ENCODE measurements at regions not wholly inside any gene's neighbourhood (a gene's known extent, or its start where the extent isn't known, plus 50 kb on each side); places are given as distances from the start of the nearest gene placed in this dataset.

- 1 to 3% methylated on average over 12 of the region's 12 CpGs for WGBS, 2 experiments (ENCODE audit: low coverage in 1 of 2, low lambda C conversion rate in 2 of 2, missing lambda C conversion rate in 2 of 2)
- no peaks in the 10 kb centered on the region for H3F3A ChIP-seq (ENCODE audit: insufficient read depth)
- in situ Hi-C loops (cut with MboI), result loop anchor here (25.0 kb wide), 1 partner anchor 475 kb away; no protein-coding TSS in a partner anchor
Measured at GRCh38 chr9:87336914-87337333, 160.7 kb upstream of the DAPK1 start.

GRCh38 chr9:87337335-87338087, 160.2 kb upstream of the DAPK1 start:
- Histone ChIP-seq H3K9me2 (ENCODE audit: insufficient read depth) (no peaks in the 10 kb centered on the region), H3K4me1 (ENCODE audit: insufficient read depth) (peaks cover 9% of the 10 kb centered on the region), H3K9me3 (ENCODE audit: low read depth) (no peaks in the 10 kb centered on the region), H3K9ac (peak overlapping the region; percentile 8; the same call in 1 of the 2 replicates), H3K4me2 (ENCODE audit: unreplicated experiment) (peak overlapping the region; percentile 96), H3K36me3 (ENCODE audit: low read depth) (no peaks in the 10 kb centered on the region), H3K79me2 (ENCODE audit: insufficient read depth) (no peaks in the 10 kb centered on the region), H3K27ac (no peak overlapping the region), H3K4me3 (peak overlapping the region; percentile 68), H2AFZ (peak overlapping the region; percentile 63), H3F3A (ENCODE audit: insufficient read depth) (no peaks in the 10 kb centered on the region), H4K20me1 (ENCODE audit: insufficient read depth) (no peaks in the 10 kb centered on the region), H3K27me3 (replicated peaks; ENCODE audit: insufficient read depth) (peaks cover 3% of the 10 kb centered on the region)
- 5% methylated on average over 14 of the region's 14 CpGs for WGBS, 2 experiments (ENCODE audit: low coverage in 1 of 2, low lambda C conversion rate in 2 of 2, missing lambda C conversion rate in 2 of 2)
- in situ Hi-C loops (cut with MboI), result loop anchor here (25.0 kb wide), 1 partner anchor 475 kb away; no protein-coding TSS in a partner anchor
- no peak for TF ChIP-seq EZH2phosphoT487 (IDR thresholded peaks at IDR 0.05; ENCODE audit: insufficient read depth, low read depth)
- no peak for TF ChIP-seq EZH2 (IDR thresholded peaks at IDR 0.05; ENCODE audit: insufficient read depth, poor library complexity, severe bottlenecking)
- peak; percentile 28 for DNase-seq

More at GRCh38 chr9:87336914-87337333, 160.7 kb upstream of the DAPK1 start:
- Histone ChIP-seq H3K4me3 (peak overlapping the region; percentile 68), H3K9me2 (ENCODE audit: insufficient read depth) (no peaks in the 10 kb centered on the region), H3K36me3 (ENCODE audit: low read depth) (no peaks in the 10 kb centered on the region), H3K4me1 (ENCODE audit: insufficient read depth) (peaks cover 9% of the 10 kb centered on the region), H4K20me1 (ENCODE audit: insufficient read depth) (no peaks in the 10 kb centered on the region), H3K79me2 (ENCODE audit: insufficient read depth) (no peaks in the 10 kb centered on the region), H2AFZ (peak overlapping the region; percentile 63), H3K9me3 (ENCODE audit: low read depth) (no peaks in the 10 kb centered on the region), H3K27me3 (replicated peaks; ENCODE audit: insufficient read depth) (peaks cover 3% of the 10 kb centered on the region), H3K27ac (no peak overlapping the region), H3K9ac (peak overlapping the region; percentile 8; the same call in 1 of the 2 replicates), H3K4me2 (ENCODE audit: unreplicated experiment) (peak overlapping the region; percentile 96)
- peak; percentile 92 for DNase-seq
- TF ChIP-seq EZH2 (IDR thresholded peaks at IDR 0.05; ENCODE audit: insufficient read depth, poor library complexity, severe bottlenecking) (no peak), EZH2phosphoT487 (IDR thresholded peaks at IDR 0.05; ENCODE audit: insufficient read depth, low read depth) (no peak)

GRCh38 chr9:87338088-87338989, 159.3 kb upstream of the DAPK1 start:
- Histone ChIP-seq H3K79me2 (ENCODE audit: insufficient read depth) (no peaks in the 10 kb centered on the region), H3K27me3 (replicated peaks; ENCODE audit: insufficient read depth) (peaks cover 3% of the 10 kb centered on the region), H3K4me3 (no peak overlapping the region), H3K27ac (no peak overlapping the region), H2AFZ (no peak overlapping the region), H3K36me3 (ENCODE audit: low read depth) (no peaks in the 10 kb centered on the region), H3K4me2 (ENCODE audit: unreplicated experiment) (no peak overlapping the region), H3K9me3 (ENCODE audit: low read depth) (no peaks in the 10 kb centered on the region), H4K20me1 (ENCODE audit: insufficient read depth) (no peaks in the 10 kb centered on the region), H3K4me1 (ENCODE audit: insufficient read depth) (peaks cover 9% of the 10 kb centered on the region), H3K9me2 (ENCODE audit: insufficient read depth) (no peaks in the 10 kb centered on the region), H3K9ac (no peak overlapping the region), H3F3A (ENCODE audit: insufficient read depth) (no peaks in the 10 kb centered on the region)
- in situ Hi-C loops (cut with MboI), result loop anchor here (25.0 kb wide), 1 partner anchor 474 kb away; no protein-coding TSS in a partner anchor
- TF ChIP-seq EZH2 (IDR thresholded peaks at IDR 0.05; ENCODE audit: insufficient read depth, poor library complexity, severe bottlenecking) (no peak), EZH2phosphoT487 (IDR thresholded peaks at IDR 0.05; ENCODE audit: insufficient read depth, low read depth) (no peak)
- 78 to 81% methylated on average over 13 of the region's 13 CpGs for WGBS, 2 experiments (ENCODE audit: low coverage in 1 of 2, low lambda C conversion rate in 2 of 2, missing lambda C conversion rate in 2 of 2)
- DNase-seq, result no peak

GRCh38 chr9:87340391-87340790, 157.3 kb upstream of the DAPK1 start:
- Histone ChIP-seq H3K4me2 (ENCODE audit: unreplicated experiment) (no peak overlapping the region), H3F3A (ENCODE audit: insufficient read depth) (no peaks in the 10 kb centered on the region), H3K36me3 (ENCODE audit: low read depth) (no peaks in the 10 kb centered on the region), H3K27me3 (replicated peaks; ENCODE audit: insufficient read depth) (peaks cover 3% of the 10 kb centered on the region), H3K4me1 (ENCODE audit: insufficient read depth) (peaks cover 13% of the 10 kb centered on the region), H2AFZ (no peak overlapping the region), H3K27ac (no peak overlapping the region), H4K20me1 (ENCODE audit: insufficient read depth) (no peaks in the 10 kb centered on the region), H3K79me2 (ENCODE audit: insufficient read depth) (no peaks in the 10 kb centered on the region), H3K9ac (no peak overlapping the region), H3K9me3 (ENCODE audit: low read depth) (no peaks in the 10 kb centered on the region), H3K4me3 (no peak overlapping the region), H3K9me2 (ENCODE audit: insufficient read depth) (no peaks in the 10 kb centered on the region)
- 56 to 63% methylated on average over 4 of the region's 4 CpGs for WGBS, 2 experiments (ENCODE audit: low coverage in 1 of 2, low lambda C conversion rate in 2 of 2, missing lambda C conversion rate in 2 of 2)
- TF ChIP-seq EZH2phosphoT487 (IDR thresholded peaks at IDR 0.05; ENCODE audit: insufficient read depth, low read depth) (no peak), EZH2 (IDR thresholded peaks at IDR 0.05; ENCODE audit: insufficient read depth, poor library complexity, severe bottlenecking) (no peak)
- in situ Hi-C loops (cut with MboI), result loop anchor here (5.0 to 25.0 kb wide), 2 partner anchors 322 to 472 kb away; no protein-coding TSS in a partner anchor
- no peak for DNase-seq
